ENCODE measurements at regions not wholly inside any gene's neighbourhood (a gene's known extent, or its start where the extent isn't known, plus 50 kb on each side); places are given as distances from the start of the nearest gene placed in this dataset.
"Not testable (repeated sequence)": the region's sequence is repeated elsewhere in the genome, so short reads cannot be mapped to it uniquely, and the experiment has no call there.

DNA sequence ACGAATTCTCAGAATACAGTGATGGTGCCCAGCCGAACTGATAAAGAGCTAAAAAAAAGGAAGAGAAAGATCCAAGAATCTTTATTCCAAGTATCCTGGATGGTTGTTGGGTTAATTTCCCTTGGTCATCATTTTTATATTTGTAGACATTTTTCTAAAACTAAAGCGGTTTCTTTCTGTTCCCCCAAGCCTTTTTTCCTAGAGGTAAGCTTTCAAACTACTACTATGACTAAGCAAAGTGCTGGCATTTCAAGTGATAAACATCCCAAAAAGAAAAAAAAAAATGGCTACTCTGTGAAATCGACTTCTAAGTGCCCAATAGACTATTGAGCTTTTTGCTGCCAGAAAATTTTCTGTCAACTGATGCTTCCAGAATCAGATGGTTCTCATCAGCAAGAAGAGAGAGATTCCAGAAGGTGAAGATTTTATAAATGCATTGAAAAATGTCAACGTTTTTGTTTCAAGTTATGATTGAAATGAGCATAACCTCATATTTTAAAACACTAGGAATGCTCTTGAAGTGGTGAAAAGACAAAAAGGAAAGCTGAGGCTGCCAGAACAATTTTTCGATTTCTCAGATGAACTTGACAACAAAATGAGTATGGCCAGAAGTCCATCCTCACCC is 96.1 kb upstream of the ZC3H11B start:
- TF ChIP-seq, protein P1, sequence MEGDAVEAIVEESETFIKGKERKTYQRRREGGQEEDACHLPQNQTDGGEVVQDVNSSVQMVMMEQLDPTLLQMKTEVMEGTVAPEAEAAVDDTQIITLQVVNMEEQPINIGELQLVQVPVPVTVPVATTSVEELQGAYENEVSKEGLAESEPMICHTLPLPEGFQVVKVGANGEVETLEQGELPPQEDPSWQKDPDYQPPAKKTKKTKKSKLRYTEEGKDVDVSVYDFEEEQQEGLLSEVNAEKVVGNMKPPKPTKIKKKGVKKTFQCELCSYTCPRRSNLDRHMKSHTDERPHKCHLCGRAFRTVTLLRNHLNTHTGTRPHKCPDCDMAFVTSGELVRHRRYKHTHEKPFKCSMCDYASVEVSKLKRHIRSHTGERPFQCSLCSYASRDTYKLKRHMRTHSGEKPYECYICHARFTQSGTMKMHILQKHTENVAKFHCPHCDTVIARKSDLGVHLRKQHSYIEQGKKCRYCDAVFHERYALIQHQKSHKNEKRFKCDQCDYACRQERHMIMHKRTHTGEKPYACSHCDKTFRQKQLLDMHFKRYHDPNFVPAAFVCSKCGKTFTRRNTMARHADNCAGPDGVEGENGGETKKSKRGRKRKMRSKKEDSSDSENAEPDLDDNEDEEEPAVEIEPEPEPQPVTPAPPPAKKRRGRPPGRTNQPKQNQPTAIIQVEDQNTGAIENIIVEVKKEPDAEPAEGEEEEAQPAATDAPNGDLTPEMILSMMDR (IDR thresholded peaks at IDR 0.05; ENCODE audit: extremely low read depth, missing control alignments) = no peak
- no peak for DNase-seq (ENCODE audit: low spot score)

DNA sequence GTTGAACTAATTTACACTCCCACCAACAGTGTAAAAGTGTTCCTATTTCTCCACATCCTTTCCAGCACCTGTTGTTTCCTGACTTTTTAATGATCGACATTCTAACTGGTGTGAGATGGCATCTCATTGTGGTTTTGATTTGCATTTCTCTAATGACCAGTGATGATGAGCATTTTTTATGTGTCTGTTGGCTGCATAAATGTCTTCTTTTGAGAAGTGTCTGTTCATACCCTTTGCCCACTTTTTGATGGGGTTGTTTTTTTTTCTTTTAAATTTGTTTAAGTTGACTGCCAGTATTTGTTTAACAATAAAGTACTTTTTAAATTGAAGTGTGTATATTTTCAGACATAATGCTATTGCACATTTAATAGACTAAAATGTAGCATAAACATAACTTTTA is 95.0 kb upstream of the ZC3H11B start:
- not testable (repeated sequence) for DNase-seq (ENCODE audit: low spot score)

- DNase-seq (ENCODE audit: low spot score) = not testable (repeated sequence)
Measured at GRCh38 chr1:219704331-219704730, 91.4 kb upstream of the ZC3H11B start.

- TF ChIP-seq, protein P1 (IDR thresholded peaks at IDR 0.05; ENCODE audit: extremely low read depth, missing control alignments) = no peak
- DNase-seq (ENCODE audit: low spot score) = no peak
Measured at GRCh38 chr1:219703368-219703639, 90.4 kb upstream of the ZC3H11B start.

DNA sequence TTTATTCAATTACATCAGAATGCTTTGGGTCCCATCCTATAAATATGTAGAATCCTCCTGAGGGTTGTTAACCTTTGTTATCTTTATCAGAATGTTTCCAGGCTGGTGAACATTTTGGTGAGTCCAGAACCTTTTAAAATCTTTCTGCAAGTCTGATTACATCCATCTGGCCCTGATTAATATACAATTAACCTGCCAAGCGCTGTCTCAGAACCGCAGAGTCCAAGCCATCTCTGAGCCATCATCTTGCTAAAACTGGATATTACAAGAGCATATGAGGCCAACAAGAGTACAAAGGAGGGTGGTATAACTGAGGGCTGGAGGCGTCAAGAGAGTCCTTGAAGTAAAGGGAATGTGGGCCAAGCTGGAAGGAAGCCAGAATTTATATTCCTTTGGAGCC is 88.6 kb upstream of the ZC3H11B start:
- TF ChIP-seq, protein P1 (IDR thresholded peaks at IDR 0.05; ENCODE audit: extremely low read depth, missing control alignments) = no peak
- no peak for DNase-seq (ENCODE audit: low spot score)

DNA sequence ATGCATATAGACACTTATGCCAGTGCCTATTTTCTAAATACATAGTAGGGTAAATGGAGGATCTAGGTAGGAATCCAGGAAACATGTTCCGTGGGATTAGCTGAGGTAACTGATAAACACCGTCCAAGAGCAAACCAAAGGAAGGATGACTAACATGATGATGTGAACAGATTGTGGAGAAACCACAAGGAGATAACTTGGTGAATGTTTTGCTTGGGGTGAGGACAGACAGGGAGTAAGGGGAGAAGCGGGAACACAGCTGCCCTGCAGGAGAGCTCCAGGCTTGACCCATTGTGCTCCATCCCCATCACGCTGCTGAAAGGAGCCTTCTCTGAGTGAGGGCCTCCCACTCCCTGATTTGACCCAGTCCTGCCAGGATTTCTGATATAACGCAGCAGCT is 87.0 kb upstream of the ZC3H11B start:
- TF ChIP-seq, protein P1 (IDR thresholded peaks at IDR 0.05; ENCODE audit: extremely low read depth, missing control alignments) = no peak

DNA sequence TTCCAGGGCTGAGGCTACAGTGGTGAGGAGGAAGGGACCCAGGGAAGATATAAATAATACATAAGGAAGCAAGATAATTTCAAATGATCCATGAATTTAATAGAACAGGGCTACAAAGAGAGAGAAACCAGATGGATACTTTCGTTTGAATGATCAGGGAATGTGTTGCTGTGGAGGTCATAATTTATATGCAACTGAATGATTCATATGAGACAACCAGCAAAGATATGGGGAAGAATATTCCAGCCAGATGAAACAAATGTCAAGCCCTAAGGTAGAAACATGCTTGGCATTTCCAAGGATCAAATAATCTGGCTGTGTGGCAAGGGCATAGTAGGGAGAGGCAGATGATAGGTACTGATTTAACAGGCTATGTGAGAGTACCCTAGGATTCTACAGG is 84.8 kb upstream of the ZC3H11B start:
- TF ChIP-seq, protein P1 (IDR thresholded peaks at IDR 0.05; ENCODE audit: extremely low read depth, missing control alignments) = no peak
- no peak for DNase-seq (ENCODE audit: low spot score)

More for the DNA sequence above, 87.0 kb upstream of the ZC3H11B start:
- DNase-seq (ENCODE audit: low spot score) = no peak

- TF ChIP-seq, protein P1 (IDR thresholded peaks at IDR 0.05; ENCODE audit: extremely low read depth, missing control alignments) = no peak
- DNase-seq (ENCODE audit: low spot score) = no peak
Measured at GRCh38 chr1:219692981-219693380, 80.1 kb upstream of the ZC3H11B start.

DNA sequence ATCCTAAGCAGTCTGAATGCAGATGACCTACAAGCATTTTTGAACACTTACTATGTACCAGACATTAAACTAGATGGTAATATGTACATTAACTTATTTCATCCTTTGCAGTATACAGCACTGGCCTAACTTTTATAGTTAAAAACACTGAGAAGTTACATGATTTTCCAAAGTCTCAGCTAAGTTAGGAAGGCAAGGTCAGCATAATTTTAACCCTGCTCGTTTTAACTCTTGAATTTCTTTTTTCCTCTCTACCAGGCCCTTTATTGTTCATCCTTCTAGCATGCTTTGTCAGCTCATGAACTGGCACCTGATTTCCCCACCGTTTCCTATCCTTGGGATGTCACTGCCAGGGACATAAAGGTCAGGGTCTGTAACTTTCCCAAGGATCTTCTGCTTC is 76.9 kb upstream of the ZC3H11B start:
- no peak for DNase-seq (ENCODE audit: low spot score)
- TF ChIP-seq, protein P1 (IDR thresholded peaks at IDR 0.05; ENCODE audit: extremely low read depth, missing control alignments) = no peak

All from GM20000 (cell line).